LNCaP clone FGC (cell line): ENCODE measurements at regions not wholly inside any gene's neighbourhood (a gene's known extent, or its start where the extent isn't known, plus 50 kb on each side); places are given as distances from the start of the nearest gene placed in this dataset.

Experiments used
- DNase-seq: peaks from one replicate; pipeline ENCODE4 v3.0.0-alpha.2; 2011; ENCODE audit warnings: low read depth
- H3K4me3 ChIP-seq: 2 replicates; pipeline ENCODE4 v1.5.1; 2011; ENCODE audit warnings: mild to moderate bottlenecking, low read depth, low read length, control low read depth
- TF ChIP-seq, protein P1 (sequence below): IDR thresholded peaks from 2 replicates; pipeline ENCODE4 v1.5.1; 2012; ENCODE audit warnings: mild to moderate bottlenecking; ENCODE audit not compliant: control insufficient read depth, insufficient read depth; ENCODE audit errors: extremely low read depth

DNA sequence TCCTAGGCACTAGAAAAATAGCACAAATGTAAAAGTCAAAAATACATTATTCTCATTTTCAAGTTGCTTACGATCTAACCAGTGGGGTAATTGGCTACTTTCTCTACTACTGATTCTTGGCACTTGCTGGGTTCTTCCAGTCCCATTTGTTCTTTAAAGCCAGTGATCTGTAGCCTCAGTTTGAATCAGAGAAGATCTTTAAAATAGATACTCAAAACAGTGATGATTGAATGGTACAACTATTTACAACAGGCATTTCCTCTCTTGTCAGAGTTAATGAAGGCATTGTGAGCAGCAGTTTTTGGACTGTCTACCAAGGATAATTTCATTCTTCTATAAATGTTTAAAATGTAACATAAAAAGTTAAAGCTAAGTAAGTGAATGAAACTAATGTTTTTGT, 128.3 kb upstream of the FSIP2 start:
- DNase-seq = no peak
- TF ChIP-seq, protein P1, sequence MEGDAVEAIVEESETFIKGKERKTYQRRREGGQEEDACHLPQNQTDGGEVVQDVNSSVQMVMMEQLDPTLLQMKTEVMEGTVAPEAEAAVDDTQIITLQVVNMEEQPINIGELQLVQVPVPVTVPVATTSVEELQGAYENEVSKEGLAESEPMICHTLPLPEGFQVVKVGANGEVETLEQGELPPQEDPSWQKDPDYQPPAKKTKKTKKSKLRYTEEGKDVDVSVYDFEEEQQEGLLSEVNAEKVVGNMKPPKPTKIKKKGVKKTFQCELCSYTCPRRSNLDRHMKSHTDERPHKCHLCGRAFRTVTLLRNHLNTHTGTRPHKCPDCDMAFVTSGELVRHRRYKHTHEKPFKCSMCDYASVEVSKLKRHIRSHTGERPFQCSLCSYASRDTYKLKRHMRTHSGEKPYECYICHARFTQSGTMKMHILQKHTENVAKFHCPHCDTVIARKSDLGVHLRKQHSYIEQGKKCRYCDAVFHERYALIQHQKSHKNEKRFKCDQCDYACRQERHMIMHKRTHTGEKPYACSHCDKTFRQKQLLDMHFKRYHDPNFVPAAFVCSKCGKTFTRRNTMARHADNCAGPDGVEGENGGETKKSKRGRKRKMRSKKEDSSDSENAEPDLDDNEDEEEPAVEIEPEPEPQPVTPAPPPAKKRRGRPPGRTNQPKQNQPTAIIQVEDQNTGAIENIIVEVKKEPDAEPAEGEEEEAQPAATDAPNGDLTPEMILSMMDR = no peak
- H3K4me3 ChIP-seq = no peak overlapping the region

DNA sequence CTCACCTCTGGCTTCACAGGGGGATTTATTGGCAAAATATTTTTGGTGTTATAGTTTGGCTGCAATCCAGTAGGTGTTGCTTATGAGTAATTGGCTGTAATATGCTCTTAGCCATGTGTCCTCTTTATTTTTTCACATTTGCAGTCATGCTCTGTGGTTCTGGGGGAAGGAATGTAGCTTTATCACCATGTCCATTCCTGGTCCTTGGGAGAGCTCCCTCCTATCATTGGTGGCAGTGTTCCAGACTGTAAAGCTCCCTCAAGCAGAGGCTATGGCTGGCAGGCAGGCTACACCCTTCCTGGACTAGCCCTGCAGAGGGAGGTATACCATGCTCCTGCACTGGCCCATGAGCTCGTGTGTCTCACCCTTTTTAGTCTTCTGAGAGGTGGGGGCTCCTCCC, 120.0 kb upstream of the FSIP2 start:
- DNase-seq = no peak
- H3K4me3 ChIP-seq = no peak overlapping the region
- TF ChIP-seq, protein P1 = no peak

DNA sequence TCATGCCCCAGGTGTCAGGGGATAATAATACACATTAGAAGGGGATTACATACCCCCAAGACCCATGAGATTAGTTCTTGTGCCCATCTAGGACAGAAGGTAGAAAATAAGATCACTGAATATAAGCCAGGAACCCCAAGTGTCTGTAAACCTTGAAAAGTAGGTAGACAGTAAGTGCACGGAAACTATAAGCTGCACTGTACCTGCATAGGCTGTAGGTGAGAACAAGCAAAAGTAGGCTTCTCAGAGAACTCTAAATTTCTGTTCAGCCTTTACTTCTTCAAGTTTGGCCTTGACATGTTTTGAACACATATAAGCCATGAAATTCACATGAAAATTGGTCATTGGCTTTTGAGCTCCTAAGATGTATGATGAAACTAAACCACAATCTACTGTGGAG, 113.0 kb upstream of the FSIP2 start:
- TF ChIP-seq, protein P1 = no peak
- H3K4me3 ChIP-seq = no peak overlapping the region
- no peak for DNase-seq

DNA sequence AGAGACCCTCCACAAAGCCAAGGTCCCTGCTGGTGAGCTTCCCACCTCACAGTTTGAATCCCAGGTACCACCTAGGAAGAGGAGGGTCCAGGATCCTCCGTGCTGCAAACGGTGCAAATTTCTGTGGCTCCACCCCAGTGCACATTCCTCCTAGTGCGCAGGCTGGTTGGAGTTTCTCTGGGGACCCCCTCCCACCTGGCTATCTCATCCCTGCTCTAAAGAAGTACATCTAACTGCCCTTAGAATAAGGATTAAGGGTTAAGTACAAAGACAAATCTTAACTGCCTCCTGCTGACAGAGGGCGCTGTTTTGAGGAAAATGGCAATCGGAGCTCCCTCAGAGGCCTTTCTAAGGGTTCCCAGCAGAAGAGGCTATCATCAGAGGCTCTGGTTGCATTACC, 109.6 kb upstream of the FSIP2 start:
- H3K4me3 ChIP-seq = no peak overlapping the region
- no peak for DNase-seq

DNA sequence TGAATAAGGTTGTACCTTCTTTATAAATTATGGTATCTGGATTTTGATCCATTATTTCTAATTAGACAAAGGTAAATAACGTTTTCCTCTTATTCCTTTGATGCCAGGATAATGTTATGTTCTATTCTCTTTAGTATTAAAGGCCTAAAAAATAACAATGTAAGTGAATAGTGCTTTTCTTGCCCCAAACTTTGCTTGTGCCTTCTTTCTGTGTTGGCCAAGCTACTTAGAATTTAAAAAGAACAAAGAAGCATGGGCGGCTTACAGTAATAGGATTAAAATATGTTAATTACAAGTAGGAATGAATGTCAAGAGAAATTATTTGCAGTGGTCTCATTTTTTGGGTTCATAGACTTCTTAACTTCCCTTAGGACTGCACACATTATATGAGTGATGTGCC, 105.0 kb upstream of the FSIP2 start:
- TF ChIP-seq, protein P1 = no peak
- DNase-seq = no peak
- H3K4me3 ChIP-seq = no peak overlapping the region

More for the DNA sequence above, 109.6 kb upstream of the FSIP2 start:
- TF ChIP-seq, protein P1 = no peak

DNA sequence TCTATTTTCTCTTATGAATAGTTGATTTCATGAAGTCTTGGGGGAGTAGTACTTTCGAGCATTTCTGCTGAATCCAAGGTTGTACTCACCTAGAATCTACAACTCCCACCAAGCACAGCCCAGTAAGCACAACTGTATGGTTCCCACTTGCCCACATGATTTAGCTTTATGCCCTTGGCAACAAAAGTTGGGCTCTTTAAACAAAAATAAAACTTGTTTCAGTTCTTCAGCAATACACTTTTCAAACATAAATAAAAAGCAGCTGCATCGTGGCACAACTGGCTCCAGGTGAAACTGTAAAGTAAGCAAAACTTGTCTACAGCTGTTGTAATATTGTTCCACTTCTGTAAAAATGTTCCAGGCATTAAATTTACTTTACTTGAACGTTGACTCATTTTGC, 99.8 kb upstream of the FSIP2 start:
- TF ChIP-seq, protein P1 = no peak
- no peak overlapping the region for H3K4me3 ChIP-seq
- no peak for DNase-seq

DNA sequence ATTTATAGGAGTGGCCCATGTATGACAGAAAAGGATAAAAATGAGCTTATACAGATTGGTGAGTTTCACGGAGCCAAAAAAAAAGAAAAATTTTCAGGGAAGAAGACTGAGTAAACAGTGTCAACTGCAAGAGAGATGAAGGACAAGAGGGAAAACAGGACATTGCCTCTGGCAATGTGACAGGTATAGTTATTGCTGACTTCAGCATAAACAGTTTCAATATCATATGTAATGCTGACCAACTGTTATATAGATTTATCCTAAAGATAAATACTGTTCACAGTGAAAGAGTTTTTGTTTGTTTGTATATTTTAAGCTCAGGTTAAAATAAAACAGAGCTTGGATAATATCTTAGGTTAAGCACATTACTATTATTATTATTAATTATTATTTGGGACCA, 98.0 kb upstream of the FSIP2 start:
- DNase-seq = no peak
- TF ChIP-seq, protein P1 = no peak
- no peak overlapping the region for H3K4me3 ChIP-seq
